ENCODE measurements at regions not wholly inside any gene's neighbourhood (a gene's known extent, or its start where the extent isn't known, plus 50 kb on each side); places are given as distances from the start of the nearest gene placed in this dataset.

- dilution Hi-C loops (cut with MboI; ENCODE audit: extremely low pct_ligation_motif_present, low sequenced_read_pairs) = no loop called here
- no TSS peak for BruUV-seq (replicated peaks)
- TF ChIP-seq POLR2A (IDR thresholded peaks at IDR 0.05; ENCODE audit: low read depth, low read length) = no peak
- TF ChIP-seq, protein P1, sequence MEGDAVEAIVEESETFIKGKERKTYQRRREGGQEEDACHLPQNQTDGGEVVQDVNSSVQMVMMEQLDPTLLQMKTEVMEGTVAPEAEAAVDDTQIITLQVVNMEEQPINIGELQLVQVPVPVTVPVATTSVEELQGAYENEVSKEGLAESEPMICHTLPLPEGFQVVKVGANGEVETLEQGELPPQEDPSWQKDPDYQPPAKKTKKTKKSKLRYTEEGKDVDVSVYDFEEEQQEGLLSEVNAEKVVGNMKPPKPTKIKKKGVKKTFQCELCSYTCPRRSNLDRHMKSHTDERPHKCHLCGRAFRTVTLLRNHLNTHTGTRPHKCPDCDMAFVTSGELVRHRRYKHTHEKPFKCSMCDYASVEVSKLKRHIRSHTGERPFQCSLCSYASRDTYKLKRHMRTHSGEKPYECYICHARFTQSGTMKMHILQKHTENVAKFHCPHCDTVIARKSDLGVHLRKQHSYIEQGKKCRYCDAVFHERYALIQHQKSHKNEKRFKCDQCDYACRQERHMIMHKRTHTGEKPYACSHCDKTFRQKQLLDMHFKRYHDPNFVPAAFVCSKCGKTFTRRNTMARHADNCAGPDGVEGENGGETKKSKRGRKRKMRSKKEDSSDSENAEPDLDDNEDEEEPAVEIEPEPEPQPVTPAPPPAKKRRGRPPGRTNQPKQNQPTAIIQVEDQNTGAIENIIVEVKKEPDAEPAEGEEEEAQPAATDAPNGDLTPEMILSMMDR (IDR thresholded peaks at IDR 0.05; ENCODE audit: extremely low read depth in 1 of 2, insufficient read depth in 1 of 2, low read depth in 1 of 2, low read length in 2 of 2) = no peak
- TF ChIP-seq JUN (IDR thresholded peaks at IDR 0.05; ENCODE audit: borderline replicate concordance, insufficient read depth, insufficient read length, low read depth) = no peak
- no peak for TF ChIP-seq MYC (IDR thresholded peaks at IDR 0.05; ENCODE audit: low read depth, low read length)
- no peak for TF ChIP-seq POLR2AphosphoS5 (IDR thresholded peaks at IDR 0.05; ENCODE audit: insufficient read depth, low read depth, low read length)
- TF ChIP-seq FOS (IDR thresholded peaks at IDR 0.05; ENCODE audit: borderline replicate concordance, insufficient read depth, low read length) = no peak
- TF ChIP-seq MAX (IDR thresholded peaks at IDR 0.05; ENCODE audit: insufficient read depth, insufficient read length) = no peak
- no peak for TF ChIP-seq GATA2 (IDR thresholded peaks at IDR 0.05; ENCODE audit: insufficient read depth, insufficient read length, low read depth, low read length)
- TF ChIP-seq EZH2 (IDR thresholded peaks at IDR 0.05; ENCODE audit: borderline replicate concordance, low read depth, low read length, severe bottlenecking) = no peak
- Histone ChIP-seq H4K20me1 (replicated peaks; ENCODE audit: control insufficient read depth, extremely low read depth, insufficient read depth, low read length) (no peaks in the 10 kb centered on the region), H3K9me3 (replicated peaks; ENCODE audit: control insufficient read depth, insufficient read depth, low read length) (no peaks in the 10 kb centered on the region), H3K36me3 (ENCODE audit: control insufficient read depth in 2 of 2, extremely low read depth in 1 of 2, insufficient read depth in 2 of 2, low read length in 2 of 2) (no peaks in the 10 kb centered on the region), H3K27ac (ENCODE audit: insufficient read depth, low read depth, low read length) (no peak overlapping the region), H2AFZ (ENCODE audit: low read depth, low read length) (no peak overlapping the region), H3K4me1 (ENCODE audit: control insufficient read depth, extremely low read depth, insufficient read depth, low read length) (no peaks in the 10 kb centered on the region), H3K79me2 (ENCODE audit: control insufficient read depth, insufficient read depth, low read length) (no peaks in the 10 kb centered on the region), H3K4me2 (ENCODE audit: insufficient read depth, low read length) (no peak overlapping the region), H3K9me1 (replicated peaks; ENCODE audit: control insufficient read depth, extremely low read depth, insufficient read depth, low read length) (no peaks in the 10 kb centered on the region), H3K9ac (replicated peaks; ENCODE audit: extremely low read depth, insufficient read depth, low read length) (no peak overlapping the region), H3K4me3 (replicated peaks in 1 of 3; ENCODE audit: insufficient read depth in 1 of 3, low read depth in 1 of 3, low read length in 3 of 3) (no peak overlapping the region), H3K27me3 (ENCODE audit: control insufficient read depth in 2 of 2, insufficient read depth in 2 of 2, low read length in 2 of 2) (no peaks in the 10 kb centered on the region)
- DNase-seq (ENCODE audit: low read depth, low spot score) = no peak
- POLR2A ChIA-PET = no interaction called here
- FAIRE-seq = no peak
- intact Hi-C loops (cut with micrococcal nuclease) = no loop called here
- CTCF ChIA-PET = no interaction called here
Observed at GRCh38 chr17:72511874-72512273, 391.1 kb downstream of the SOX9 start.
